HG03457 (cell line): ENCODE measurements at regions not wholly inside any gene's neighbourhood (a gene's known extent, or its start where the extent isn't known, plus 50 kb on each side); places are given as distances from the start of the nearest gene placed in this dataset.
"Not testable (repeated sequence)": the region's sequence is repeated elsewhere in the genome, so short reads cannot be mapped to it uniquely, and the experiment has no call there.

Experiments
- ATAC-seq: cut with Tn5 transposase; IDR thresholded peaks from one replicate; pipeline ENCODE4 v1.9.1; 2021; ENCODE audit warnings: moderate number of reproducible peaks; ENCODE audit not compliant: unreplicated experiment

GRCh38 chr13:89515948-89516347 lies 1831.5 kb upstream of the MIR17HG start:
- ATAC-seq: no peak

- ATAC-seq: no peak
Observed at GRCh38 chr13:89518289-89519077, 1829.0 kb upstream of the MIR17HG start.

DNA sequence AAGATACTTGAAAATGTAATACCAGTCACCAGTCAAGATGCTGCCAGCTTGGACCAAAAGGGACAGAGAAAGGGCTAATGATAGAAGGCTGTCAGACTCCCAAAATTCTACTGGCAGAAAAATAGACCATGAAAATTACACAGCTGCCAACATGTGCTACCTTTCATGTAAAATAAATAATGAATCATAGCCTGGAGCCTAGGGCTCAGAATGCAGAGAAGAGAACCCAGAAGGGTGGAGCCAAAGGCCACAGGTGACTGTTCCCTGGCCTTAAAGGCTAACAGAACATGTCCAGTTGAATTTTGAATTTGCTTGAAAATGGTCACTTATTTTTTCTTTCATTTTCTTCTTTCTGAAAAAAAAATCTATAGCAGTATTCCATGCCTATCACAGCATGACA lies 1827.0 kb upstream of the MIR17HG start:
- ATAC-seq: no peak

DNA sequence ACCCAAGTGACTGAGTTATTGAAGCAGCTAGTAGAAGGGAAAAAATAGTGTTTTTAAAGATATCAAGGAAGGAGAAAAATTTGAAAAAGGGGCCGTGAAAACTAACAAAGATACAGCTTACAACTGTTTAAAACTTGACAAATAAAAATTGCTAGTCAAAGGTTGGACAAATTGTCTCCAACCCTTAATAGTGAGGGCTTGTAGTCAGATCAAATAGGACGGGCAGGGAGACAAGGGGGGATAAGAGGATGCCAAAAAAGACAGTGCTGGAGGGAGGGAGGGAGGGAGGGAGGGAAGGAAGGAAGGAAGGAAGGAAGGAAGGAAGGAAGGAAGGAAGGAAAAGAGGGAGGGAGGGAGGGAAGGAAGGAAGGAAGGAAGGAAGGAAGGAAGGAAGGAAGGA lies 1825.8 kb upstream of the MIR17HG start:
- not testable (repeated sequence) for ATAC-seq

- ATAC-seq: no peak
Observed at GRCh38 chr13:89541091-89542030, 1806.1 kb upstream of the MIR17HG start.

DNA sequence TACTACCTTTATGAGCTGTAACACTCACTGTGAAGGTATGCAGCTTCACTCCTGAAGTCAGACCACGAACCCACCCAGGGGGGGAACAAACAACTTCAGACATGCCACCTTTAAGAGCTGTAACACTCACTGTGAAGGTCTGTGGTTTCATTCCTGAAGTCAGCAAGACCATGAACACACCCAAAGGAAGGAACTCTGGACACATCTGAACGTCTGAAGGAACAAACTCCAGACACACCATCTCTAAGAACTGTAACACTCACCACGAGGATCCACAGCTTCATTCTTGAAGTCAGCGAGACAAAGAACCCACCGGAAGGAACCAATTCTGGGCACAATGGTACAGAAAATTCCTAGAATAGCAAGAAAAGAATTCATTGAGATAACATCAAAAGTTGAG lies 1796.5 kb upstream of the MIR17HG start:
- no peak for ATAC-seq

DNA sequence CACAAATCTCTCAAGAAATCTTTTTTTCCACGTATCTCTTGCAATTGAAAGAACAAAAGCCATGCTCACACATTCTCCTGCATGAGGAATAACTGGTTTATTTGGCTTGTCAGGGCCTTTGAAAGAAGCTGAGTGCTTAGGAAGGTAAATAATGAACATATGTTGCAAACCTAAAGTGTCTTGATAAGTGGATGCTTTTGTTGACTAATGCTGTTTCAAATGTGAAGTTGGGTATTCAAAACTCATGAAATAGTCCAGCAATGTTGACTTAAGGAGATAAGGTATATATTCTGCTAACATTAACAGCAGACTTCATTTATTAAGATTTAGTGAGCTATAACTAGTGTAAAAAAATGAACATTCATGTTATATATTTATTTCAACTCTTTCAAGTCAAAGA lies 1792.7 kb upstream of the MIR17HG start:
- no peak for ATAC-seq

GRCh38 chr13:89565476-89566100 lies 1781.9 kb upstream of the MIR17HG start:
- no peak for ATAC-seq

GRCh38 chr13:89567025-89567424 lies 1780.5 kb upstream of the MIR17HG start:
- ATAC-seq: no peak

DNA sequence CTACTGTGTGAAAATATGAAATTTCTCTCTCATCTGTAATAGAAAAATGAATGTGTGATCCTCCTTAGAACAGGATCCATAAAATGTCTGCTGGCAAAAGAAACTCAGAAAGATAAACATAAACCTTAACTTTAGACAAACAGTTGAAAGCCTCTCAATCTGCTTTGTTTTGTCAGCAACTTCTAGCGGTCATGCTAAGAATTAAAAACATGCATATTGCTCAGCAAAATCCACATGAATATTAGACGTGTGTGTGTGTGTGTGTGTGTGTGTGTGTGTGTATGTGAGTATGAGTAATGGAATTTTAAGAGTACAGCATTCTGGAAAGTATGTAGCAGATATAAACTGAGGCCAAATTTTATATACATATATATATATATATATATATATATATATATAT lies 1779.2 kb upstream of the MIR17HG start:
- ATAC-seq: no peak

GRCh38 chr13:89568746-89569145 lies 1778.7 kb upstream of the MIR17HG start:
- ATAC-seq: no peak

DNA sequence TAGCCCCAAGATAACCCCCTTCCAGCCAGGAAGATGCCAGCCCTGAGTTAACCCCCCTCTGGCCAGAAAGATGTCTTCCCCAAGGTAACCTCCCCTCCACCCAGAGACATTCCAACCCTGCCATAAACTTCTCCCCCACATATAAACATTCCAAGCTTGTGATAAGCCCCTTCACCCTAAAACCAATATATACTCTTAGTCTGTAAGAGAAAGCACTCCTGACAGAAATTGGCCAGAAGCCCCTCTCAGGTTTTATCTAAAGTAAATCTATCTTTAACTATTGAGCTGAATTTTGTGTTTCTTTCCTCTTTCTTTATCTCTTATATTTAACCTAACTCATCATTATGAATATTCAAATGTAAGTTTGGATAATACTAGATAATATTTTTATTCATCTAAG lies 1775.8 kb upstream of the MIR17HG start:
- no peak for ATAC-seq

DNA sequence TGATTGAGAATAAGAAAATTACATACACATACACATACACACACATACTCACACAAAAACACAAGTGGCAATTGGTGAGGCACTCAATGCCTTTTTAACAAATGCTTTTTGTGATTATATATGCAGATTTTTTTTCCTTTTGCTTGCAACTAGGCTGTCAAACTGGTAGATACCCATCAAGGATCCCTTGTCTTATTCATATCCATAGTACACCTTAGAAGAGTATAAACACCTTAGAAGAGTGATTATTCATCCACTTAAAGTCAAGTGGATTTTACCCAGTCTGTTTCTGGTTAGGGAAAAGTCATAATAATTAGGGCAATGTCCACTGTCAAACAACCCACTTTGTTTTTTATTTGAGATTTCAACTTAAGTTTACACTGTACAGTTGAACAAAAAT lies 1773.4 kb upstream of the MIR17HG start:
- no peak for ATAC-seq

GRCh38 chr13:89577301-89577700 lies 1770.2 kb upstream of the MIR17HG start:
- ATAC-seq: no peak

GRCh38 chr13:89584058-89584620 lies 1763.3 kb upstream of the MIR17HG start:
- ATAC-seq: no peak

GRCh38 chr13:89602655-89603054 lies 1744.8 kb upstream of the MIR17HG start:
- ATAC-seq: no peak

- no peak for ATAC-seq
Observed at GRCh38 chr13:89603187-89603586, 1744.3 kb upstream of the MIR17HG start.

DNA sequence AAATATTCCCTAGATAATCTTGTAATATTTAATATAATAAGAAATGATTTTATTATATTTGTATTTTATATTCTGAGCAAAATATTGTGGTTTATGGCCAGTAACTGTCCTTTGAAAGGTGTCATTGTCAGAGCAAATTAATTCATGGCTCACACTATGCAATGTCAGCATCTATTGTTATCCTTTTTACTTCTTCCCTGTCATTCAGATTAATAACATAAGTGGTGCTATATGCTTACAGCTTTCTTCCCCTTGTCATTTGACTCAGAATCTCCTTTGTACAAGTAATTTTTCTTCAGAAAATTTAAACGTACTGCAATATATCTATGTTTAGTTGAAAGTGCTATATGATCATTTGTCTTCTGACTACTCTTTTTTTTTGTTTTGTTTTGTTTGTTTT lies 1738.2 kb upstream of the MIR17HG start:
- no peak for ATAC-seq

DNA sequence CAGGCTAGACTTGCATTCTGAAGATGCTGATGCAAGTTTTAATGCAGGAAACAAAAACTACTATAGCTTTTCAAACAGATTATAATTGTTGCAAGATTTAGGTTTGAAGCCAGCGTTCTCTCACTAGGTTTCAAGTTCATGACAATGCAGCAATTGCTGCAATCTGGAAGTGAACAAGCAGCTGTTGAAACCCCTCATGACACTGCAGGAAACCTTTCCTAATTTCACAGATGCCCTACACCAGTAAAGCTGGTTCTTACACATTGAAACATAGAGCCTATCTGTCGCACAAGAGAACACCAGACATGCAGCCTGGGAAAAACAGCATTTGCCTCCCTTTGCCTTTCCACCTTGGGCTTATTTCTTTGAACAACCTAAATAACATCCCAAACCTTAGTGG lies 1737.2 kb upstream of the MIR17HG start:
- no peak for ATAC-seq

DNA sequence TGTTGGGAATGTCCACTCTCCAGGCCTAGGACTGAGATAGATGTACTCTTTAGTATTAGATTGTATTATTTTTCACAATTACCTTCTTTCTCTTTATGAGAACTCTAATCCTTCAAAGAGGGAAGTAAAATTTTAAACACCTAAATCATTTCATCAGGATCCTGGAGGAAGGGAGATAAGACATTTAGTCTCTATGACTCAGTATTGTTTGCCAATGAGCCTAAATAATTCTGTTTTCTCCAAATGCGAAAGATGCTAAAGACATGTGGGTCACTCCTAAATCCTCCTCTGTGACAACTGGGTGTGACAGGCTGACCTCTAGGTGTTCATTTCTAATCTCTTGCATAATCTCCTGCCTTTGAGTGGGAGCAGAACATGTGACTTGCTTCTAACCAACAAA lies 1736.6 kb upstream of the MIR17HG start:
- no peak for ATAC-seq

- no peak for ATAC-seq
Observed at GRCh38 chr13:89627996-89628395, 1719.5 kb upstream of the MIR17HG start.
